ENCODE measurements at regions not wholly inside any gene's neighbourhood (a gene's known extent, or its start where the extent isn't known, plus 50 kb on each side); places are given as distances from the start of the nearest gene placed in this dataset.

GRCh38 chr16:74029115-74029792 is 267.4 kb upstream of the PSMD7 start:
- TF ChIP-seq CTCF (IDR thresholded peaks at IDR 0.05; ENCODE audit: low read length) (no peak), EZH2 (IDR thresholded peaks at IDR 0.05; ENCODE audit: borderline replicate concordance, low read length) (no peak)
